Inflammatory macrophage treated with lipopolysaccharide for 4 hours (primary cell): ENCODE measurements at regions not wholly inside any gene's neighbourhood (a gene's known extent, or its start where the extent isn't known, plus 50 kb on each side); places are given as distances from the start of the nearest gene placed in this dataset.
"Not testable (repeated sequence)": the region's sequence is repeated elsewhere in the genome, so short reads cannot be mapped to it uniquely, and the experiment has no call there.

Source experiments
- DNase-seq: peaks from one replicate; pipeline ENCODE4 v3.0.0-alpha.2; 2020

DNA sequence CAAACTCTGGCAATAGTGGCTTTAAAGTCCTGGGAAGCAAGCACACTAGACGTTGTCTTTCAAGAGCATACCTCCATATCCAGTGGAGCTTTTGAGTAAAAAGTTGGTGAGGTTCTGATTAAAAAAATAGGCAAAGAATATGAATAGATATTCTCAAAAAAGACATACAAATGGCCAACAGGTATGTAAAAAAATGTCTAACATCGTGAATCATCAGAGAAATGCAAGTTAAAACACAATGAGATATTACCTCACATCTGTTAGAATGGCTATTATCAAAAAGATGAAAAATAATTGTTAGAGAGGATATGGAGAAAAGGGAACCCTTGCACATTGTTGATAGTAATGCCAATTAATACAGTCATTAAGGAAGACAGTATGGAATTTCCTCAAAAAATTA is 407.1 kb downstream of the MDFIC start:
- no peak for DNase-seq

DNA sequence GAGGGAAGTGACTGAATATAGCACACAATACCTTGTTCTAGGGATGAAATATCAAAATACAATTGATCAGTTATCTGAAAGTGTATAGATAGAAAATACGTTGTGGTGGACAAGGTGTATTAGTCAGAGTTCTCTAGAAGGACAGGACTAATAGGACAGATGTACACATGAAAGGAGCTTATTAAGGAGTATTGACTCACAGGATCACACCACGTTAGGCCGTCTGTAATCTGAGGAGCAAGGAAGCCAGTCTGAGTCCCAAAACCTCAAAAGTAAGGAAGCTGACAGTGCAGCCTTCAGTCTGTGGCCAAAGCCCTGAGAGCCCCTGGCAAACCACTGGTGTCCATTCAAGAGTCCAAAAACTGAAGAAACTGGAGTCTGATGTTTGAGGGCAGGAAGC is 406.1 kb downstream of the MDFIC start:
- no peak for DNase-seq

DNA sequence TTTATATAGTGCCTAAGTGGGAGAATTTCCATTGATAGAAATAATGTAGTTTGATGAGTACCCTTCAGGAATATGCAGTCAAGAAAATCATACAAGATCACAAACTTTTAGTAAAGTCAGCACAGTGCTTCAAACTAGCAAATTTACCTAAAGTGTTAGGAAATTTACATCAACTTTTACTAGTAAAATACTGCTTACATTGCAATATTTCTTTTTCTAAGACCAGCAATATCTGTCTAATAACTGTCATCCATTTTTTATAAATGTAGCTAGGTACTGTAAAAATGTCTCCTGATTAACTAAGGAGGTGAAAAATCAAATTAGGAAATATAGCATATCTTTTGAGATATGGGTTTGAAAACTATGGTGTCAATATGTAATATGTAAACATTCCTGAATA is 405.4 kb downstream of the MDFIC start:
- no peak for DNase-seq

DNA sequence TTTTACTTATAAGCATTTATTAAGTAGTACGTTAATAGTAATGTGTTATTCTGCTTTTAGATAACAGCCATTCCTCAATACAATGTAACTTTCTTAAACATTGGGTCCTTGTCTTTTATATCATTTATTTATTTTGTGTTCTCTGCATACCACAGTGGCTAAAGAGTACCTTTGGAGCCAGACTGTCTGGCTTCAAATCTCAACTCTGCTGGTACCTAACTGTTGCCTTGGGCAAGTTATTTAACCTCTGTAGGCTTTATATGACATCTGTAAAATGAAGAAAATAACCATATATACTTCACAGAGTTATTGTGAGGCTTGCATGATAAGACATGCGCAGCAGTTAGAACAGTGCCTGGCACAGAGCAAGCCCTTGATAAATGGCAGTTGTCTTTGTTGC is 397.6 kb downstream of the MDFIC start:
- DNase-seq, result no peak

DNA sequence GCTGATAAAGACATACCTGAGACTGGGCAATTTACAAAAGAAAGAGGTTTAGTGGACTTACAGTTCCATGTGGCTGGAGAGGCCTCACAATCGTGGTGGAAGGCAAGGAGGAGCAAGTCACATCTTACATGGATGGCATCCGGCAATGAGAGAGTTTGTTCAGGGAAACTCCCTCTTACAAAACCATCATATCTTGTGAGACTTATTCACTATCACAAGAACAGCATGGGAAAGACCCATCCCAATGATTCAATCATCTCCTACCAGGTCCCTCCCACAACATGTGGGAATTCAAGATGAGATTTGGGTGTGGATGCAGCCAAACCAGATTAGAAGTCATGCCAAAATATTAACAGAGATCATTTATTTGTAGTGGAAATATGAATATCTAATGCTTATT is 388.4 kb downstream of the MDFIC start:
- peak; percentile 65 for DNase-seq

DNA sequence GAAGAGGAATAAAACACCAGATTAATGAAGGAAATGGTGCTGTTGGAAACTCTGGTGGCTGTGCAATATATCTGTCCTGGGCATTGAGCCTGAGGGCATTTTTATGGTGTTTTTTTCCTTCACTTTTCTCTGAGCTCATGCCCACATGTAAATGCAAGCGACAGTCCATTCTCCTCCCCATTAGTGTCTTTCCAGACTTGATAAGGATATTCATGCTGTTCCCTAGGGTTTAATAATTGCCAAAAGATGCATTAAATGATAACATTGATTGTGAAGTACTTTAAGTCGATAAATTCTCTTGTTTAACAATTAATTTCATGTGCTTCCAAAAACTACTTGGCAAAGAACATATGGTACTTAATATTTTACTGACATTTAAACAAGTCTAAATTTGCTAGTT is 384.7 kb downstream of the MDFIC start:
- no peak for DNase-seq

DNA sequence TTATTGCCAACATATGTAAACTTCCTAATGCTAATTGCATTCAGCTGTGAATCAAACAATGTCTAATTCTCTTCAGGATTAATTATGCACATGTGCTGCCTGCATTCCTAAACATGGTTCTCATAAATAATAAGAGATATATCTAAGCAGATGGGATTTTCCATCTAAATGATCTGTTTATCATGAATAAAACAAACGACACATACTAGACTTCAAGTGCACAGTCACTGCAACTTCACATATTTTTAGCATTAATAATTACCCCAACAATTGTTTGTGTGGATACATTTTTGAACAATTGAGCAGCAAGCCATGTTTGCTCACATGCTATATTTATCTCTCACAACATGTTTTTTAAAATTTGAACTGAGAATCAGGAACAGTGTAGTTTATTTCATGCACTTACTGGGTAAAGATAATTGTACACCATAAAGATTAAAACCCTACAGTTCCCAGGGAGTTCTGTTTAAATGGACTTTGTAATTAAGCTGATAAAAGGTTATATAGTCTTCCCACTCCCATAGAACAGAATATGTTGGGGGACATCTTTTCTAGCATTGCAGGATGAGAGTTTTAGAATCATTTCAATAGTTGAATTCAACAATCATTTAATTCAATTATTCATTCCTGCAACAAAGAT is 378.5 kb downstream of the MDFIC start:
- no peak for DNase-seq

DNA sequence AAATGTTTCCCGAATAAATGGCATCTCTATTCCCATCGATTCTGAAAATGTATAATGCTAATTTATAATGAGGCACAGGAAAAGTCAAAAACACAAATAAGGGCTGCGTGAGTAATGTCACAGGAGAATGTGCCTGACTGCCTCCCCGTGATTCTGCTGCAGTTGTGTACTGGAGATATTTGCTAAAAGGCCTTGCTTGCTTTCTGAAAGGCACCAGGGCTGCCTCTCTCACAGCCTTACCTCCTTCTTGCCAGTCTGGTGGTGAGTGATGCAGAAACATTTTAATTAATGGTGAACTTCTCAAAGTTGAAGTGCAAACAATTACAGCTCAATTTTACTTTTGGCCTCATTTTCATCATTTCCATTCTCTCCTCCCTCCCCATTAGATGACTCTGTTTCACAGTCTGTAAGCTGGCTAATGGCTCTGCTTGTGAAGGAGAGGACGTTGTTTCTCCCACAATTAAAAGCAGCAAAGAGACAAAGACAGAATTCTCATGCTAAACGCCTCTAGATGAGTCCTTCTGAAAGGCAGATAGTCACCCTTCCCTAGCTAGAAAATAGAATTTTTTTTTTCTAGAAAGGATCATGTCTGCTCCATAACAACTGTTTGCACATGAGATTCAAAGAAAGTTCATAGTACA is 377.6 kb downstream of the MDFIC start:
- DNase-seq, result no peak

DNA sequence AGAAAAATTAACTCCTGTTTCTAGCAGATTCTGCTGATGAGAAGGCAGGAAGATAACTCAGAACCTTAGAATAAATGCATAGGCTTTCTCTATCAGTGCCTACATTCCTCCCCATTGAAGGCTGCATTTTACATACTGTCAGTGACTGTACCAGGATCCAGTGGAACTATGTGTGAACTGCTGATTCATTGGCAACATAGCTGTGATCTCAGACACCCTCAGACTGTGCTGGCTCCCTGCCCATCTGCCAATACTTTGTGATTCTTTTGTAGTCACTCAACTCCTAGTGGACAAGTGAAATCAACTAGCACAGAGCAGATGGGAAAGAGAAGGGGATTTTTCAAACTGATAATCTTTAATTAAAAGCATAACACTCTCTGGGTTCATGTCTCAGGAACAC is 375.8 kb downstream of the MDFIC start:
- peak; percentile 1 for DNase-seq

DNA sequence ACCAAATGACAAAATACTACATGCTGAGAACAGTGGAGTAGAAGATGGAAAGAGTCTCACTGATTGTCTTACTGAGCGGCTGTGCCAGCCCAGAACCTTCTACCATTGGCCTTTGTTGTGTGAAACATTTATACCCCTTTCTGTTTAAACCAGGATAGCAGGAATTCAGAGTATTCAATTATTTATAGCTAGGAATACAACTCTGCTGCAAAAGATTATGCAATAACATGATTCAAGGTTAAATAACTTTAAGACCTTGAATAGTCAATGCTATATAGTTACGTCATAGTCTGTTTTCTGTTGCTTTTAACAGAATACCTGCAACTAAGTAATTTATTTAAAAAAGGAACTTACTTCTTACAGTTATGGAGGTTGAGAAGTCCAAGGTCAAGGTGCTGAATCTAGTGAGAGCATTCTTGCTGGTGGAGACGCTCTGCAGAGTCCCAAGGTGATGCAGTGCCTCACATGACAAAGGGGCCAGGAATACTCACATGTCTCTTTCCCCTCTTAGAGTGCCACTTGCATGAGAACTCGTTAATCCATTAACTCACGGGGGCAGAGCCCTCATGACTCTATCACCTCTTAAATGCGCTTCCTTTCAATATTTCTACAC is 371.8 kb downstream of the MDFIC start:
- no peak for DNase-seq

DNA sequence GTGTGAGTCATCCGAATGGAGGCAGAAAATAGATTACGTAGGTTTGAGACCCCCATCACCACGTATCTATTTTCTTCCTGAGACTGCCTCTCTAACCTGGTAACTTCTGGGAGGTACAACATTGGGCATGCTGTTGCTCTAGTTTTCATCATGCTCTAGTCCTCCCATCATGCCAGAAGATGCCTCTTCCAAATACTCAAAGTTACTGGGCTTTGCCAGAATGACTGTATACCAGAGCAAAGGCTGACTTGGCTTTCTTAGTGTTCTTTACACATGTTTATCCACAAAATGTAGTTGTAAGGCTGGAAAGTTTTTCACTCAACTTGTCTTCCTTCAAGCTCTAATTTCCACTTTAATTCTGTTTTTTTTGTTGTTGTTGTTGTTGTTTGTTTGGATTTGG is 370.5 kb downstream of the MDFIC start:
- no peak for DNase-seq

DNA sequence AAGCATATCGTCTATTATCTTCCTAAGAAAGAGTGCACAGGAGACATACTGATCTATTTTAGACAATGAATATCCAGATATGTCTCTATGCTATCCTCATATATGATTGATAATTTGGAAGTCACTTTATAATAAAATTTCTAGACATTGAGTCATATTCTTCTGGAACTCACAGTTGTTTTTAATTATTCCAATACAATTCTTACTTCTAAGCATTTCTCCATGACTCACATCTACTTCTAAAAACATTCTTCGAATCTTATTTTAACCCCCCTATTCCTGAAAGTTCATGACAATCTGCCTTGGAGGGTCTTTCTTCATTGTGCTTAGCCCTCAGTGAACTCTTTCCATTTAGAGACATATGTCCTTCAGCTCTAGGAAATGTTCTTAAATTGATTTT is 368.1 kb downstream of the MDFIC start:
- DNase-seq, result no peak

DNA sequence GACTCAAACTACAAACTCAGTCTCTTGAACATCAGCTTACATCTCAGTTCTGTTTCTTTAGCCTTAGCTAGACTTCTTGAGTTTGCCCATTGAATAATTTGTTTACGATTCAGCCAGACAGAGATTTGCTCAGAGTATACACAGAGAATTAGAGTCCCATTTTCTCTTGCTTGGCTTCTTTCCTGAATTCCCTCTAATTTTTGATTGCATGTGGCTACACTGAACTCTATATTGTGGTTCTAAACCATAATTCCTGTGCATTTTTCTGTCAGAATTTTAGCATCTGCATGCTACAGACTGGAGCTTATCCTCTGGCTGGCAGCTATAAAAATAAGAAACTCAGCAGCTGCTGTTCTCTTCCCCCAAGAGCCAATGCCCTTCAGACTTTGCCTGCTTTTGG is 354.9 kb downstream of the MDFIC start:
- DNase-seq, result no peak

DNA sequence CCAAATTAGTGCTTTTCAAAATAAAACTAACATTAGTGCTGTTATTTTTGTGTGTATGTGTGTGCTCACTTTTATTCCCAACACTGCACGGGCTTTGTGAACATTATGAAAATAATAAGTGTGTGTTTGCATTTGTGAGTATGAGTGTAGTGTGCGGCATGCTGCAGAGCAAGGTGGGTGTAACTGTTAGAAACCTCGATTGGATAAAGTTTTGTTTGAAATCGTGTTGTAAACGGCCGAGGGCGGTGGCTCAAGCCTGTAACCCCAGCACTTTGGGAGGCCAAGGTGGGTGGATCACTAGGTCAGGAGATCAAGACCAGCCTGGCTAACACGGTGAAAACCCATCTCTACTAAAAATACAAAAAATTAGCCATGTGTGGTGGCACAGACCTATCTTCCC is 352.0 kb downstream of the MDFIC start:
- DNase-seq, result not testable (repeated sequence)

DNA sequence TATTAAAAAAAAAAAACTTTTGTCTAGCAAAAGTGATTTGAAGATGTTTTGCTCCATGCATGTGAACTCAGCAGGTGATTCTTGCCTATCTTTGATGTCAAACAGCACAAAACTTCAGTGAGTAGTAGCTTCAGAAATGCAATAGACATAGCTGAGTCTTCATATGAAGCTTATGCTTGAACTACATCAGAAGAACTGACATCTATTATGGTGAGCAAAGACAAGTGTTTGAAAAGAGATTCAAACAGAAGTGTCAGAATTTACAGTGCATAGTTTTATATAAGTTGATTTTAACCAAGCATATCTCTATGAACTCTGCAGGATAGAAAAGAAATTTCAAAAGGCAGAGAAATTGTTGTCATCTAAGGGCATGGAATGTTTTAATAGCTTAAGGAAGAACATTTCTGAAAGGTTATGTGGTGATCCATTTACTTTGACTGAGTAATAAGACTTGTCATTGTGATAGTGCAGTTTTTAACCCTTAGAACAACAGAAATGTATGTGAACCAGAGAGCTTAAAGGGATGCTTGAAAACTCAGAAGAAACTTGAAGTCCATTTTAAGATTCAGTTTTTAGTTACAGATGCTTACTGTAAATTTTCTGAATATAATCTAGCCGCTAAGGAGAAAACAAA is 351.4 kb downstream of the MDFIC start:
- no peak for DNase-seq

DNA sequence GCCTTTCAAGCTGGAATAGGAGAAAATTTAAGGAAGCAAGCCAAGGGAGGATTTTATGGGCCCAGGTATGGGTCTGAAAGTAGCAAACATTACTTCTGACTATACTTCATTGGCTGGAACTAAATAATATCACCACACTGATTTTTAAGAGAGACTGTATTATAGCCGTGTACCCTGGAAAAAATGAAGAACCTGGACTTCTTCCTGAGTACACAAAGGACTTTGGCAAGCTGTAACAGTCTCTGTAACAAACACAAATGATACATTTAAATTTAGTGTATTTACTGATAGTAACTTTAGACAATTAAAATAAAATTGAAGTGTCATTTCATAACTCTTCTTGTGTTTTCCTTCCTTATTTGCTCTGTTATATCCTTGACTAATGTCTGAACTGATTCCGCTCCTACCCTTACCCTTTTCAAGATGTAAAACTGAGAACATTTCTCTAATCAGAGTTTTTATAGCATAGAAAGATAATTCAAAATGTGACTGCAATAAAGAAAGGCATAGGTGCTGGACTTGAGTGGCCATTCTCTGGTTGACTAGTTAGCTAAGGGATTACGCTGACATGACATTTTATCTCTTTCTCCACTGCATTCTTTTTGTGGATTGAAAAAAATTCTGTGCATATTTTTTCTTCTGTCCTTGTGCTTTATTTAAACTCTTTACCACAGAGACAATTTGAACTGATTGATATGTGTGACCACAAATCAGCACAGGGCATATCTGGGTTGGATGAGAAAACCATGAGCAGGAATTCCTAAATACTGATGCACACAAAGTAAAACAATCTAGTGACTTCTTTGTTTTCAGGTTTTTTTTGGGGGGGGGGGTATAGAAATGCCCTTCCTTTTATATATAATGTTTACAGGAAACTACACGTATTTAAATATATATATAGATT is 349.7 kb downstream of the MDFIC start:
- no peak for DNase-seq

DNA sequence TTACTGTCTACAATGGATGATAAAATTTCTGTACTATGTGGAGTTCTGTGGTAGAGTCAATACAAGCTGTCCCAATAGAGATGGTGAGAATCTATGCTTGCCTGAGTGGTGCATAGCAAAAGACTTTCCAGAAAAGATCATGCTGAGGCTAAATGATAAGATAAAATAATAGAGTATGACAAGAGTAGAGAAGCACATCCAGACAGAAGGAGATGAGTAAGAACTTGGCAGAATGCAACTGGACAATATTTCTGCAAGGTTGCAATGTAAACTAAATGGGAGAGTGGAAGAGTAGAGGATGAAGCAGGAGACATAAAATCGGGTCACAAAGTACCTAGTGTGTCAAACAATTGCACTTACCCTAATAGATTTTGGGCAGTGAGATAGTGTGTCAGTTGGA is 347.6 kb downstream of the MDFIC start:
- DNase-seq, result no peak

DNA sequence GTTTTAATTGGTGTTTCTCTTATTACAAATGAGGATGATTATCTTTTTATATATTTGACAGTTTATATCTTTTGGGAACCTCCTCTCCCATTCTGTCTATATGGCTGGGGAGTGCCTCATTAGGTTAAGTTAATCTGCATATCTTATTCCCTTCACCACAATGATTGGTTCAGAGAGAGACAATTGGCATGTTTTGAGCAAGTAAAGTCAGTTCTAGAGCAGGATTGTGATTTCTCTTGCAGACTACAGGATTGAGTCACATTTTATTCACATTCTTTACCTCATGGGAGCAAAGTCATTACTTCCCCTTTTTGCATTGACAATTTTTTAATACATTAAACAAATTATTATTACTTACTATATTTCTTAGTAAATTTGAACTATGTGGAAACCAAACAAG is 345.6 kb downstream of the MDFIC start:
- DNase-seq, result peak; percentile 8

DNA sequence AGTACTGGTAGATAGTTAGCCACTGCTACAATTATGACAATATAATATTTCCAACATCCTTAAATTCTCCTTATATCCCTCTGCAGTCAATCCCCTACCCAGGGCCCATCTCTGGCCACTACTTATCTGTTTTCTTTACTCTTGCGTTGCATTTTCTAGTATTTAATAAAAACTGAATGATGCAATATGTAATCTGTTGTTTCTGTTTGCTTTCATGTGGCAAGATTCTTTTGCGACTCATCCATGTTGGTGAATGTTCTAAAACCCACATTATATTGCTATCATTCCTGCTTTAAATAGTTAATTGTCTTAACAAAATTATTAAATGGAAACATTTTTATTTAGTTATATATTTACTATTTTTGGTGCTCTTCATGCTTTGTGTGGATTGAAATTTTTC is 338.5 kb downstream of the MDFIC start:
- DNase-seq, result no peak

DNA sequence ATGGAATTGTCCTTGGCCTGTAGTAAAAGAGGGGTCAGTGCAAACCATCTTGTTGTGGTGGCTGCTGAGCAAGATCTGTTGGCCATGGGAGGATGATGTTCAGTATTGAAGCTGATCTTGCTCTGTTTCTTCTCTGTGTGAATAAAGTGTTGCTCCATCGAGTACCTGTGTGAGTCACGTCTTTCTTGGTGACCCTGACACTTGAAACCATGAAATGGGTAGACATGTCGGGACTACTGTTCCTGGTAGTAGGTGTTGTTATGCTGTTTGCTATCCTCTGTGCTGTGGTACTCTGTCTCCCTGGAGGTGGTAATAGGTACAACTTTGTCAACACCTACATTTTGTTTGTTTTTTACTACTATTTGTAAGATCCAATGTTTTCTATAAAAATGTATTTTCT is 330.6 kb downstream of the MDFIC start:
- DNase-seq, result no peak

DNA sequence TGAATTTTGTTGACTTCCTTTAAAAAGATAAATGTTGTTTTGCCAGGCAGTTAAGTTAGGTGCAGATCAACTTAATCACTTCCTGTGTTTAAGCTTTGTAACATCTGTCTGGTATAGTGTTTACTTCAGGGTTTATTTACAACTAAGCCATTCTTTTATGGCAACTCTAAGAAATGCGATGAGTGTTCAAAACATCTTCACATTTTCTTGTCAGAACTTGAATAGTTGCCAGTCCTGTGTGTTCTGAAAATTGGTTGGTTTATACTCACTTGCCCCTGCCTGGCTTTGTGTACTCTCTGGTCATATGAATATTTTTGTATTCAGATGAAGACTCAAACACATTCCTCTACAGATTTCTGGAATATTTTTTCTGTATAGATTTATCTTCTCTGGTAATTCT is 327.2 kb downstream of the MDFIC start:
- DNase-seq, result no peak

DNA sequence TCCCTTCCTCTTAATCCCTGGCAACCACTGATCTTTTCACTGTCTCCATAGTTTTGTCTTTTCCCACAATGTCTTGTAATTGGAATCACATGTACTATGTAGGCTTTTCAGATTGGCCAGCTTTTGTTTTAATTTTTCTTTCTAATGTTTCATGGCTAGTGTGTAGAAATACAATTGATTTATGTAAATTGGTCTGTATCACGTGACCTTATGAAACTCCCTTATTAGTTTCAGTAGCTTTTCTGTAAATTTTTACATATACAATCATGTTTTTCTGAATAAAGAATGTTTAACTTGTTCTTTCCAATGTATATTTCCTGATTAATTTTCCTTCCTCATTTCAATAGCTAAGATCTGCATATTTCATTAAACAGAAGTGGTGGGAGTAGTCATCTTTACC is 319.3 kb downstream of the MDFIC start:
- no peak for DNase-seq

DNA sequence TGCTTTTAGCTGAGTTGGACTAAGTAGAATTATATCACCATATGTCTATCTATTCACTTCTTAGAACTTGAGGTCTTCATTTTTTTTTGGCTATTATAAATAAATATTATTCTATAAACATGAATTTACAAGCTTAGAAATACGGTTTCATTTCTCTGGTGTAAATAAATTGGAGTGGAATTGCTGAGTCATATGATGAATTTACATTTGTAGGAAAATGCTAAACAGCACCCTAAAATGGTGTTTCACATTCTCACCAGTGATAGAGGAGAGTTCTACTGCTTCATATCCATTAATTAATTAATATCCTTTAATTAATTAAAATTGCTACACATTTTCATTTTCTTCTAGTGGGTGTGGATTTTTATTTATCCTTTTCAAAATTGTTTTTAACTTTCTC is 318.3 kb downstream of the MDFIC start:
- DNase-seq, result no peak
